Urinary bladder (tissue), 3 donors: ENCODE measurements at regions not wholly inside any gene's neighbourhood (a gene's known extent, or its start where the extent isn't known, plus 50 kb on each side); places are given as distances from the start of the nearest gene placed in this dataset.

Source experiments
- DNase-seq: peaks from one replicate; pipeline ENCODE4 v3.0.0-alpha.2; 2015; ENCODE audit errors: extremely low spot score
- H3K27ac ChIP-seq: one replicate; pipeline ENCODE4 v1.5.1; 2013; ENCODE audit warnings: low read depth, mild to moderate bottlenecking, moderate library complexity
- H3K36me3 ChIP-seq: one replicate; pipeline ENCODE4 v1.6.1; 2013; ENCODE audit warnings: mild to moderate bottlenecking, moderate library complexity; ENCODE audit not compliant: insufficient read depth
- H3K4me1 ChIP-seq: one replicate; pipeline ENCODE4 v1.6.1; 2013; ENCODE audit warnings: mild to moderate bottlenecking, moderate library complexity; ENCODE audit not compliant: insufficient read depth
- H3K4me3 ChIP-seq: one replicate; pipeline ENCODE4 v1.5.1; 2013; ENCODE audit warnings: low read depth, low read length
- WGBS: extraction: QIAGEN DNeasy Blood & Tissue Kit; methylation state at CpG from one replicate; pipeline ENCODE4 v1.1.7; 2013; 5-methylcytosine and 5-hydroxymethylcytosine counted together
- donor health status: healthy with polysubstance abuse.
- donor health status: healthy.

DNA sequence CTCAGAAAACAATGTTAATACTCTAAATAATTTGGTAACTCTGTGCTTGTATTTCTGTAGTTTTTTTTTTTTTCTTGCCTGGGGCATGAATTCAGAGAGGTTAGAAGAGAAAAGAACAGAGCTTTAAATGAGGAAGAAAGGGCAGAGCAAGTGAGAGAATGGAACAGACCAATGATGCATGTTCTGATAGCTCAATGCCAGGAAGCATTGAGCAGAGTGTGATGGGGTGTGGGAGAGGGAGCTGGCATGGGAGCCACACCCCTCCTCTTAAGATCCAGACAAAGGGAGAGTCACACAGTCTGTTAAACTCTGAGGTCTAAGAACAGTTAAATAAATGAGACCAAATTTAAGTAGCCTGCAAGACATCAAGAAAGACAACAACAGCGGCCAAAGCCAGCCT is 538.6 kb downstream of the TUSC7 start:
- WGBS = 77% methylated on average over 1 of the region's 1 CpG
- no peaks in the 10 kb centered on the region for H3K36me3 ChIP-seq
- H3K27ac ChIP-seq = no peak overlapping the region
- no peak overlapping the region for H3K4me3 ChIP-seq
- no peak for DNase-seq
- H3K4me1 ChIP-seq = no peaks in the 10 kb centered on the region

DNA sequence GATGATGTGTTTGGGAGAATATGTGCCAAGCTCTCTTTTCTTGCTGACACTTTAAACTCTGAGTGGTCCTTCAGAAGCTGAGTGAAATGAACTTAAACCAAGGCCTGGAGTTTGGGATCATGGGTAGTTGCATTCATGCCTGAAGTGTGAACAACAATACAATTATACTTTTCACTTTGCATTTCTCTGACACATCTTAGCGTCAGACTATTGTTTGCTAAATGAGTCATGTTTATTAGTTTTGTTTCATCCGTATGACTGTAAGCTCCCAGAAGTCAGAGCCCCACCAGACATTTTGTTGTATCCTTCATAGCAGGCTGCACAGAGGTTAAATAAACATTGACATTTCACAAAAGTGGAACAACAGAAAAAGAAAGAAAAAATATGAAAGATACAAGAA is 542.6 kb downstream of the TUSC7 start:
- Histone ChIP-seq H3K36me3 (no peaks in the 10 kb centered on the region), H3K4me1 (no peaks in the 10 kb centered on the region), H3K27ac (no peak overlapping the region), H3K4me3 (no peak overlapping the region)
- DNase-seq = no peak
- WGBS = 62% methylated on average over 2 of the region's 2 CpGs

DNA sequence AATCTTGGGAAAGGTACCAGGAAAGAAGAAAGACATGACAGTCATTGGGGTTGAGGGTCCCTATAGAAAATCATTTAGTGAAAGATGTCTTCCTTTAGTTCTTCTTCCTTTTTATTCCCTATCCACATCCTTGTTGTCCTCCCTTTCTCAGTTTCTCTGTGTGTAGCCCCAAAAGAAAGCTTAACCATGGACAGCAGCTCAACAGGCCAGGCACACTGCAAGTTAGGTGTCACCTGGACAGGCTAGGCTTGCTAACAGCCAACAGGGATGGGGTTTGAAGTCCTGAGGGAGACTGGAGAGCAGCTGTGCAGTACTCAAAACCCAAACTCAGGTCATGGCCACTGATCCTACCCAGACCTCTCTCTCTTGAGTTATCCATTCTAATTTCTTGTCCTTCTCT is 543.1 kb downstream of the TUSC7 start:
- Histone ChIP-seq H3K4me1 (no peaks in the 10 kb centered on the region), H3K4me3 (no peak overlapping the region), H3K36me3 (no peaks in the 10 kb centered on the region), H3K27ac (no peak overlapping the region)
- DNase-seq = no peak

DNA sequence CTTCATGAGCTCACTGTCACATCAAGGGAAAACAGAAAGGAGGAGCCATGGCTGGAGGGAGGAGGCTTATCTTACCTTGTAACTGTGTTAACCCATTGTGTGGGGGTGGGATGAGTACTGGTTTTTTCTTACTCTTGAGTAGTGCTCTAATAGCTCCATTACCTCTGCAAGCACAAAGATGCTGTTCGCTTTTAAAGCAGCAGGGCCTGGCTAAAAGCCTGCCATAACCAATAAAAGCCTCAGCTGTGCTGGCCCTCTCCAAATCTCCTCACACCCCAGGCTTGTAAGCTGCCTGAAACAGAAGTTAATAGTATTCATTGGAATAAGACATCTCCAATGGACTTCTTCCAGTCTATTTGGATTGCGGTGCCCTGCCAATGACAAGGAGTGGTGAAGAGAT is 544.1 kb downstream of the TUSC7 start:
- 76% methylated on average over 2 of the region's 2 CpGs for WGBS
- H3K4me3 ChIP-seq = no peak overlapping the region
- no peaks in the 10 kb centered on the region for H3K4me1 ChIP-seq
- H3K36me3 ChIP-seq = no peaks in the 10 kb centered on the region
- no peak for DNase-seq
- no peak overlapping the region for H3K27ac ChIP-seq

DNA sequence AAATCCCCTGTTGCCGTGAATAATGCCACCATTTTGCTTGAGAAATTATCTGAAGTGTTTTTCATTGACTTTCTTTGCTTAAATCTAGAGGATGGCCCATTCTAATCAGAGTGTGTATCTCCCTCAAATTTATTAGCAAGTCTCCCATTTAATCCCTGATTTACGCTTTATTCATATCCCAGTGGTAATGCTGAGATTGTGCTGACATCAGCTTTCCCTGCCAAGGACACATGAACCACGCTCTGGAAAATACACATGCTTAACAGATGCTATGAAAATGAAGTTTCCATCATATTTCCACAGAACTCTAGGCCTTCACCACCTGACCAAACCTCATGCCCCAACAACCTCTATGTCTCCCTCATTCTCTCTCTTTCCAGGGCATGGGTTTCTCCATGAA is 545.4 kb downstream of the TUSC7 start:
- no peak overlapping the region for H3K4me3 ChIP-seq
- WGBS = 89% methylated on average over 3 of the region's 3 CpGs
- H3K27ac ChIP-seq = no peak overlapping the region
- H3K36me3 ChIP-seq = no peaks in the 10 kb centered on the region
- no peak for DNase-seq
- no peaks in the 10 kb centered on the region for H3K4me1 ChIP-seq

DNA sequence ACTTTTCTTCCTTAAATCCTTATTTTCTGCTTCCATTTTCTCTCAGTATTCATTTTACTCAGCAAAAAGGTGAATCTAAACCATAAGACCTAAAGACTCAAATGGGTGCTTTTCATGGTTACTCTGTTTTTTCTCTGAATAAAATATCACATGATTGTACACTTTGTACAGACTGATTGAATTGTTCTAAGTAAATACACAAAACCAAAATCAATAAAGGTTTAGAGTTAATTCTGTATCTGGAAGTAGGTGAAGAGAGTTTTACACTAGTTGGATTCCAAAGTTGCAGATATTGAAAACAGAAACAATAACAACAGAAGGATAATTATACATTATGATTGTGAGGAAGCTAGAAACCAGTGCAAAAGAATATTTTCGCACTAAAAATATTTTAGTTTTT is 546.2 kb downstream of the TUSC7 start:
- Histone ChIP-seq H3K4me1 (no peaks in the 10 kb centered on the region), H3K27ac (no peak overlapping the region), H3K36me3 (no peaks in the 10 kb centered on the region), H3K4me3 (no peak overlapping the region)
- DNase-seq = no peak
- WGBS = 91% methylated on average over 1 of the region's 1 CpG

DNA sequence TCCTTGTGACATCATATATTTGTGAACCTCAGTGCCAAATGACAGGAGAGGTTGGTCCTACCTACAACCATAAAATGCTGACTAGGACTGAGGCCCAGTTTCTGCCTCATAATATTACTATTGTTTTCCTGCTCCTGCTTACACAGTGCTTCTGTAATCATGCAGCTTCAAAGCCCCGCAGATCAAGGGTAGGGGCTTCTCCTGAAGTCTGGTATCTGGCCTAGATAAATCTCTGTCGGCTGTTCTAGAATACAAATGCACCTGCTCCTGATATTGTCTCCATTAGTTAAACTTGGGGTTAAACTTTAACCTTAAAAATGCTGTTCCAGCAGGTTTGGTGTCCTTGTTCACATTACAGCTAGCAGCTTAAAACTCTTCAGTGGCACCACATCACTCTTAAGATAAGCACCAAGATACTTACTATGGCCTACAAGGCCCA is 552.4 kb downstream of the TUSC7 start:
- 66% methylated on average over 2 of the region's 2 CpGs for WGBS
- DNase-seq = no peak
- H3K36me3 ChIP-seq = no peaks in the 10 kb centered on the region
- H3K4me3 ChIP-seq = no peak overlapping the region
- no peaks in the 10 kb centered on the region for H3K4me1 ChIP-seq
- H3K27ac ChIP-seq = no peak overlapping the region

DNA sequence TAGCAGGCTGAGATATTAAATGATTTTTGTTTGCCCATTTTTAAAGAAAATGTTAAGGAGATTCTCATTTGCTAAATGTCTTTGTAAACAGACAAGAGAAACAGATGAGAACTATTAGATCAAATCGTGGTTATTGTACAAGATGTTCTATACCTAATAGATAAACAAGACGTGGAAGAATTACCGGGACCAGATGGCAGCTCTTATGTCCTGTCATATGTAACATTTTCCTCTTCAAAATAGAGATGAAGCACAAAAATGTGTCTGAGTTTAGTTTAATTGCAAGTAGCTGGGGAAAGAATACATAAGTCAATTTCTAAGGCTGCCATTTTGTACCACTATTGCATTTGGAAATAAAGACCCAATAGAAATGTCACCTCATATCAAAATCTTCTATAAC is 553.7 kb downstream of the TUSC7 start:
- Histone ChIP-seq H3K36me3 (no peaks in the 10 kb centered on the region), H3K27ac (no peak overlapping the region), H3K4me1 (no peaks in the 10 kb centered on the region), H3K4me3 (no peak overlapping the region)
- WGBS = 63% methylated on average over 3 of the region's 3 CpGs
- no peak for DNase-seq

DNA sequence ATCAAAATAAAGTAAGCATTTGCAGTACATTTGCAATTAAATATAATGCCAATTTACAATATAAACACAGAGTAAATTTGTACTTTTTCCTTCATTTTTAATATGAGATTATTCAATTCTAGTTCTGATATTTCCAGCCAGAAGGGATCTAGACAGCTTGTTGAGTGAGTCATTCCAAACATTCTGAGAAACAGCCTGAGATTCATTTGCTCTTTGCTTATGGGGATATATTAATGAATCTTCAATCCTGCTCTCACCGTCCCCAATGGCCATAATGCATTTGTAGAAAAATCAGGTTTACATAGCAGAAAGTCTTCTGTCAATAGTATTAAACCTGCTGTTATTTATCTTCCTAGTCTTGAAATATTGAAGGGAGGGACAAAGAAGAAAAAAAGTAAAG is 554.2 kb downstream of the TUSC7 start:
- DNase-seq = no peak
- H3K36me3 ChIP-seq = no peaks in the 10 kb centered on the region
- no peak overlapping the region for H3K4me3 ChIP-seq
- H3K4me1 ChIP-seq = no peaks in the 10 kb centered on the region
- WGBS = 70% methylated on average over 1 of the region's 1 CpG
- H3K27ac ChIP-seq = no peak overlapping the region

DNA sequence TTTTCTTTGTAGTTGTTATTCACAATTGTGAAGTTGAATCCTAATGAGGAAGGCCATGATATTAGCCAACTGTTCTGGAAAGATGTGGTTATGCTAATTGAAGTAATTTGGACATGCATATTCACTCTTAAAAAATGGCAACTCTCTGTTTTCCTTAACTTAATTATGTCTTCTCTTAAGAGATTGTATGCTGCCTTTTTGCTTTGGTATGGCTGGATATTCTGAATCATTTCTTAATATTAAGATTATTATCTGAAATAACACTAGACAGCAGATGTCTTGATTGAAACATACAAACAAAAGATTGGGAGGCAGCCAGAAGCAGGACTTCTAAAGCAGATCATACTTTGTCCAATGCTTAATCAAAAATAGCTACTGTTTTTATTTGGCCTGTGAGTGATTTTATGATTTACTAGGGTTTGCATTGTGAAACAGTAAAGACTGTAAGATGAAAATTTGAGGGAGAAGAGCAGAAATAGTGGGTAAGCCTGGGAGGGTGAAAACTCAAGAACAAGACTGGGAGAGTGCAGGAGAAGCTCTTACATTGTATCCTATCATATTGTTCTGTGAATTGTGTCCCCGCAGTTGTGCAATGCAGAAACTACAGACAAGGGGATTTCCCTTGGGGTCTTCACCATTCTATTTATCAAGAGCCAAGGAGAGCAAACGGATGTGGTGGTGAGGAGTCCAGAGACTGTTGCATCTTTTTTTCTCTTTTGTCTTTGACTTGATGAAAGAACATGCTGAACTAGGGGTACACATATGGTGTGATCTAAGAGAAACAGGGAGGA is 554.8 kb downstream of the TUSC7 start:
- 85% methylated on average over 2 of the region's 2 CpGs for WGBS
- Histone ChIP-seq H3K4me1 (no peaks in the 10 kb centered on the region), H3K27ac (no peak overlapping the region), H3K4me3 (no peak overlapping the region), H3K36me3 (no peaks in the 10 kb centered on the region)
- no peak for DNase-seq

DNA sequence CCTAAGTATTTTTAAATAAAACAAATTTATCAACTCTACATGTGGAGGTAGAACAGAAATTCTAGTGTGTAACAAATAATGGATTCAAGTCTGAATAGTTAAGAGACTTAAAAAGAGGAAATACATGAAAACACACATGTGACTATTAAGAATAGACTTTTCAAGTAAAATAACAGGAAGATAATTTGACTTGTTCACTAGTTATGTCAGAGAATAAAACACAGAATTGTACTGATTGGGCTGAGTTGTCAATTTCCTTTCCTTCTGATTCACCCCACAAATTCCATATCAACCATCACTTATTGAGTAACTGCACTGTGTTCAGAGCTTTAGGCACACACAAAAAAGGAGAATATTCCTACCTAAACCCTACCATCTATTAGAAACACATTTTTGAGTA is 557.2 kb downstream of the TUSC7 start:
- Histone ChIP-seq H3K27ac (no peak overlapping the region), H3K4me1 (no peaks in the 10 kb centered on the region), H3K4me3 (no peak overlapping the region), H3K36me3 (no peaks in the 10 kb centered on the region)
- DNase-seq = no peak

DNA sequence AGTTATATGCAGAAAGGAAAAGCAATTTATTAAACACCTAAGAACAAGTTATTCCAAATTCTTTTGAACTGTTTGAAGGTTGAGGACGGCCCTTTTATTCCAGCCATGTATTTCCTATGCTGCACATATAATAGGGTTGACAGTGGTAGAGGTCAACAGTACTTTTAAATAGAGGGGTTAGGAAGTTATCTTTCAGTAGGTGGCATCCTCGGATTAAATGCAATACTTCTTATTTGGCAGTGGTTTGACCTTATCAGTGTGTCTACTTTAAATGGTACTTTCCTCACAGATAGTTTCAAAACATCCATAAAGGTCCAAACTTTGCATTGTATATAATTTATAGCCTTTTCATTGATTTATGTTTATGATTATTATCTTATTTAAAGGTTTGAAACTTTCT is 558.7 kb downstream of the TUSC7 start:
- no peak for DNase-seq
- WGBS = 71% methylated on average over 2 of the region's 2 CpGs
- H3K36me3 ChIP-seq = no peaks in the 10 kb centered on the region

DNA sequence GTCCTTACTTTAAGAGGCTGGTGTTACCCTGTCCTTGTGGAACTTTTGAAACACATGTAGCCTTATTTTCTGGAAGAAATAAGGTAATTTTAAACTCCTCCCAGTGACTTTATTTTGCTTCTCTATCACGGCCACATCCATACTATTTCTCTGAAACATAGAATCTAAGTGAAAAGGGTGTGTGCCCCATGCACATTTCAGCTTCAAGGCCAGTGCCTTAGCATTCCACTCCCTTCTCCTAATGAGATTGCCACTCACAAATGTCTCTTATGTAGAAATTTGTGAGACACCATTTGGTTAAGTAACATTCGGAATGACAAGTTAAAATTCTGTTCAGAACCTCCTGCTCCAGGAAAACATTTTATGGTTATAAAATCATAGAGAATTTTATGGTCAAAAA is 562.7 kb downstream of the TUSC7 start:
- Histone ChIP-seq H3K36me3 (no peaks in the 10 kb centered on the region), H3K27ac (no peak overlapping the region), H3K4me3 (no peak overlapping the region), H3K4me1 (no peaks in the 10 kb centered on the region)
- WGBS = 85% methylated on average over 2 of the region's 2 CpGs
- DNase-seq = no peak

More for the DNA sequence above, 558.7 kb downstream of the TUSC7 start:
- H3K4me1 ChIP-seq = no peaks in the 10 kb centered on the region
- no peak overlapping the region for H3K27ac ChIP-seq
- H3K4me3 ChIP-seq = no peak overlapping the region

DNA sequence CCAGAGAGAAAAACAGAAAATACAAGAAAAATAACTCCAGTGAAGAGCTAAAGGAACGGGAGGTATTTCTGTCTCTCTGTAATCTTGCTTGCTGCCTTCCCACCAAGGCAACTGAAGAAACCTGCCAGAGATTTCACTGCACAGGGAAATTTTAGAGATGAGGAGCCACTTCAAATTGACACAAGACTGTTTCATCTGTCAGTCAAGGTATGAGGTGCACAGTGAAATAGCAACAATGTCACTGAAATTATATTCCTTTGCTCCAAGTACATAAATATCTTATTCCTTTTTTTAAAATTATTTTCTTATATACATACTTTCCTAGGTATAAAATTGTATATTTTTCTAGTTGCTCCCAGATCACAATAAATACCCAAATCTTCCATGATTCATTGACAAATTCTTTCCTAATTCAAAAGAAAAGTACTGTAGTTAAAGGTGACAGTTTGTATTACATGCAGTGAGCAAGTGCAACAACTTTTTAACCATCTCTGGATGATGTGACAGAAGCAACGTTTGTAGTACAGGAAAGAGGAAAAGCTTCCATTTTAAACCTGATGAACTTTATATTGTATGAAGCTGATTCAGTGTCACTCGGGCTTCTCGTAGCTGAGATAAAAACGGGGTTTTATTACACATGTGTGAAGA is 563.4 kb downstream of the TUSC7 start:
- no peak overlapping the region for H3K27ac ChIP-seq
- WGBS = 52% methylated on average over 5 of the region's 5 CpGs
- H3K36me3 ChIP-seq = no peaks in the 10 kb centered on the region
- H3K4me3 ChIP-seq = no peak overlapping the region
- no peak for DNase-seq
- no peaks in the 10 kb centered on the region for H3K4me1 ChIP-seq
